ENCODE measurements at regions not wholly inside any gene's neighbourhood (a gene's known extent, or its start where the extent isn't known, plus 50 kb on each side); places are given as distances from the start of the nearest gene placed in this dataset.
"Not testable (repeated sequence)": the region's sequence is repeated elsewhere in the genome, so short reads cannot be mapped to it uniquely, and the experiment has no call there.

DNA sequence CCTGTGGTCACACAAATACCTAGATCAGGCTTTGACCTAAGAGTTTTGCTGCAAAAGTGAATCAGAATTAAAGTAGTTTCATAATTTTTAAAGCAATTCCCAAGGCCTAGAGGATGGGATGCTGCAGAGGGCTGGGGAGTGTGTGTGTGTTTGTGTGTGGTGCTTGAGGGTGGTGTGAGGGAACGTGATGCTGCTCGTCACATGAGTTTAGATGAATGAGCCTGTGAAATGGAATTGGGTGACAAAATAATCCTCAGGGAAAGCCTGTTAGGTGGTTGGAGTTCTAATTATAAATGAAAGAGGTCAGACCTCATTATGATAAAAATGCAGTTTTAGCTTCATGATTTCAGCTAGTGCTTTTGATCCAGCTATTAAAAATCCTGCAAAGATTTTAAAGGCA, 87.5 kb upstream of the TMEM170B start:
- DNase-seq = no peak

DNA sequence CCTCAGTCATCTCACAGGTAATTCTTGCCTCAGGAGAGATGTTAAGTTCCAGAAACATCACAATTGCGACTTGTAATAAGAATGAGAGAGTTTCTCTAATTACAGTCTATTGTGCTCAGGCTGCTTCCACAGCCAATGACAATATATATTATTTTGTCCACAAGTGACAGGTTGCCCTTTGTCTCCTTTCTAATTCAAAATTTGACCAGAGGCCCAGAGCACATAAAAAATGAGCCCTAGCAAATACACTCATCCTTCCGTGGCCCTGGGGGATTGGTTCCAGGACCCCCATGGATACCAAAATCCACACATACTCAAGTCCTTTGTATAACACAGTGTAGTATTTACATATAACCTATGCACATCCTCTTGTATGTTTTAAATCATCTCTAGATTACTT, 88.1 kb upstream of the TMEM170B start:
- DNase-seq = no peak

DNA sequence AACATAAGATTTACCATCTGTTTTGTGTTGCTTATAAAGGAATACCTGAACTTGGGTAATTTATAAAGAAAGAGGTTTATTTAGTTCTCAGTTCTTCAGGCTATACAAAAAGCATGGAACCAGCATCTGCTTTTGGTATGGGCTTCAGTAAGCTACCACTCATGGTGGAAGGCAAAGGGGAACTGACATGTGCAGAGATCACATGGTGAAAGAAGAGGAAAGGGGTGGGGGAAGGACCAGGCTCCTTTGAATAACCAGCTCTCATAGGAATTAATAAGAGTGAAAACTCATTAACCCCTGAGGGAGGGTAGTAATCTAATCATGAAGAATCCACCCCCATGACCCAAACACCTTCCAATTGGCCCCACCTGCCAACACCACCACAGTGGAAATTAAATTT, 89.5 kb upstream of the TMEM170B start:
- DNase-seq = no peak

DNA sequence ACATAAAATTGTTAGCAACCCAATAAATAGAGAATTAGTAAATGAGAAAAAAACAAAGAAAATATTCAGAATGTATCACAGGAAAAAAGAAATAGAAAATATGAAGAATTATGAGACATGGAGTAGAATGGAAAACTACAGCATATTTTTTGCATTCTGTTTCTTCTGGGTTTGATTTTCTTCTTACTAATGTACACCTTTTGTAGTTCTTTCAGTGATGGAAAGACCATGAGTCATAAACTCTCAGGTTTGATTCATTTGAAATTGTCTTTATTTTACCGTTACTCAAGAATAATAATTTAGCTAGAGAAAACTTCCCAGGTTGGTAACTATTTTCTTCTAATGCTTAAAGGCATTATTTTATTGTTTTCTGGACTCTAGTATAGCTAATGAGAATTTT, 90.3 kb upstream of the TMEM170B start:
- DNase-seq = no peak

DNA sequence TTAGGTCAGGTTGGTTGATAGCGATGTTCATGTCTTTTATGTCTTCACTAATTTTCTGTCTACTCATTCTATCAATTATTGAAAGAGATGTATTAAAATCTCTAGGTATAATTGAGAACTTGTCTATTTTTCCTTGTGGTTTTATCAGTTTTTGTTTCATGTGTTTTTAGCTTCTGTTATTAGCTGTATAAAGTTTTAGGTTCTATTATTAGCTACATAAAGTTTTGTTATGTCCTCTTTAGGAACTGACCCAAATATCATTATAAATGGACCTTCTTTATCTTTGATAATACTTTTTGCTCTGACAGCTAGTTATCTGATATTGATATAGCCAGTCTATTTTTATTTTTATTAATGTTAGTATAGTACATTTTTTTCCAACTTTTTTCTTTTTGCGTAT, 92.4 kb upstream of the TMEM170B start:
- DNase-seq = no peak

DNA sequence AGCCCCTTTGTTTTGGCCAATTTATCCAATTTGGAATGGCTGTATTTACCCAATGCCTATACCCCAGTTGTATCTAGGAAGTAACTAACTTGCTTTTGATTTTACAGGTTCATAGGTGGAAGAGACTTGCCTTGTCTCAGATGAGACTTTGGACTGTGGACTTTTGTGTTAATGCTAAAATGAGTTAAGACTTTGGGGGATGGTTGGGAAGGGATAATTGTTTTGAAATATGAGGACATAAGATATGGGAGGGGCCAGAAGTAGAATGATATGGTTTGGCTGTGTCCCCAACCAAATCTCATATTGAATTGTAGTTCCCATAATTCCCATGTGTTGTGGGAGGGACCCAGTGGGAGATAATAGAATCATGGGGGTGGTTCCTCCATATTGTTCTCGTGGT, 94.4 kb upstream of the TMEM170B start:
- not testable (repeated sequence) for DNase-seq

DNA sequence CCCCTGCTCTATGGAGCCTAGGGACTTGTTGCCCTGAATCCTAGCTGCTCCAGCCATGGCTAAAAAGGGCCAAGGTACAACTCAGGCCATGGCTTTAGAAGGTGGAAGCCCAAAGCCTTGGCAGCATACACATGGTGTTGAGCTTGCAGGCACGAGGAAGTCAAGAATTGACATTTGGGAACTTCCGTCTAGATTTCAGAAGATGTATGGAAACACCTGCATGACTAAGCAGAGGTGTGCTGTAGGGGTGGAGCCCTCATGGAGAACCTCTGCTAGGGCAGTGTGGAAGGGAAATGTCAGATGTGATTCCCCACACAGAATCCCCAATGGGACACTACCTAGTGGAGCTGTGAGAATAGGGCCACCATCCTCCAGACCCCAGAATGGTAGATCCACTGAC, 95.1 kb upstream of the TMEM170B start:
- DNase-seq = no peak

DNA sequence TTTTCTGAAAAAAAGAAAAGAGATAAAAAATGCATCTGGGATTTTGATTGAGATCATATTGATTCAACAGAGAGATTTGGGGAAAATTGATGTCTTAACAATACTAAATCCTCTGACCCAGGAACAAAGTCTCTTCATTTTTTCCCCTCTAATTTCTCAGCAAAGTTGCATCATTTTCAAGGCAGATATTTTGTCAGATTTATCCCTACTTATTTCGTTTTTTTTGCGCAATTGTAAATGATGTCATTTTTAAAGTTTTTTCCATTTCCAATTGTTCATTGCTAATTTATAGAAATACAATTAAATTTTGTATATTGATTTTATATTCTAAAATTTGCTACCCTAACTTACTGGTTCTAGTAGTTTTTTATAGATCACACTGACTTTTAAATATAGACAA, 97.7 kb upstream of the TMEM170B start:
- DNase-seq = no peak

DNA sequence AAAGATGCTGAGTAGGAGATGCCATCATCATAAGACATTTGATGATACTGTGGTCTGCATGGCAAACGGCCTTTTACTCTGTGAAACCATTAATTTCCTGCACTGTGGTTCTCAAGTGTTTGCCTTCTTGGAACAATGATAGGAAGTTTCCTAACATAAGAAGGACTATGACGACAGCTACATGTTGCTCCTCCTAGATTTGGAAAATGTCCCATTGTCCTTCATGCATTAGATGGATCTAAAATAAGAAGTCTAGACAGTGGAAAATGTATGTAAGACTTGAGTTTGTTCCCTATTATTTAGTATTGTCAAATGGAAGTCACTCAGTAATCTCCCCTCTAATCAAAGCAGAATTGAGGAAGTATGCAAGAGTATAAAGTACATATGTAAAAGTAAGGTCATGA, 98.5 kb upstream of the TMEM170B start:
- no peak for DNase-seq

DNA sequence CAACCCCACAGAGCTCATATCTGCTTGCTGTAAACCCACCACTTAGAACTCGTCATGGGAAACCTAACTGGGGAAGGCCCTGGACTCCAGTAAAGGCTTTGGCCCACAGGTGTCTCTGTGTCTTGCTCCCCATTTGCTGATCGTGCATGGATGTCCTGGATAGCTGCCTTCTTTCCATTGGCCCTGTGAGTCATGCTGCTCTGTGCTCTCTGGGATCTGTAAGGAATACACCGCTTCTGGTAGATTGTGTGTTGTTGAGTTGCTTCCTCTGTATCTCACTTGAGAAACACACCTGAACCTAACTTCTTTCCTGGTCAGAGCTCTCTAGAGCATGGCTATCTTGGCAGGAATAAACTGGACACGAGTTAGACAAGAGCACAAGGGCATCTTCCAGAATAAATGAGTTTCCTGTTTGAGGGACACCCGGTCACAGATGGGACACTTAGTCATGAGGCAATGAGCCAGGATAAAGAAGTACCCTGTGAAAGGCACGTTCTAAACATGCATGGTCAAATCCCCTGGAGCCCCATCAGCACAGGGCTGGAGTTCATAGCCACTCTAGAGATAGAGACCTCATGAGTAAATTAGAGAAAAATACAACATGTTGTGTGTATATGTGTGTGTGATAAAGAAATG, 99.6 kb upstream of the TMEM170B start:
- DNase-seq = no peak

DNA sequence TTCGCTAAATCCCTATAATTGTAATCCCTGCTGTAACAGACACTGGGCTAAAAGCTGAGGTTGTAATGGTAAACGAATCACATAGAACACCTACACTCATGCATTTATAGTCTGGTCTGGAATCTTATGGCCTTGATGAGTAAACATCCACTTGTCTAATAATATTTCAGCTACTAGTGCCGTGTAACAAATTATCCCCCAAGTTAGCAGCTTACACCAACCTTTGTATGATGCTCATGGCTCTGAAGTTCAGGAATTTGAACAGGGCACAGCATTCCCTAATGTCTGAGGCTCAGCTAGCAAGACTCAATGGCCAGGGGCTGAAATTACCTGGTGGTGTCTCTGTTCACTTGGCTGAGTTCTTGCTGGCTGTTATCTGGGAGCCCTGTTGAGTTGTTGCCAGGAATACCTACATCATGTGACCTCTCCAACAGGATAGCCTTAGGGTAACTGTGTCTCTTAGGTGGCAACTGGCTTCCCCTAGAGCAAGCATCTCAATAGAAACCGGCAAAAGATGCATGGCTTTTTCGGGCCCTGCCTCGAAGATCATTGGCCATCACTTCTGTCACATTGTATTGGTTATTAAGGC, 100.9 kb upstream of the TMEM170B start:
- DNase-seq = no peak

DNA sequence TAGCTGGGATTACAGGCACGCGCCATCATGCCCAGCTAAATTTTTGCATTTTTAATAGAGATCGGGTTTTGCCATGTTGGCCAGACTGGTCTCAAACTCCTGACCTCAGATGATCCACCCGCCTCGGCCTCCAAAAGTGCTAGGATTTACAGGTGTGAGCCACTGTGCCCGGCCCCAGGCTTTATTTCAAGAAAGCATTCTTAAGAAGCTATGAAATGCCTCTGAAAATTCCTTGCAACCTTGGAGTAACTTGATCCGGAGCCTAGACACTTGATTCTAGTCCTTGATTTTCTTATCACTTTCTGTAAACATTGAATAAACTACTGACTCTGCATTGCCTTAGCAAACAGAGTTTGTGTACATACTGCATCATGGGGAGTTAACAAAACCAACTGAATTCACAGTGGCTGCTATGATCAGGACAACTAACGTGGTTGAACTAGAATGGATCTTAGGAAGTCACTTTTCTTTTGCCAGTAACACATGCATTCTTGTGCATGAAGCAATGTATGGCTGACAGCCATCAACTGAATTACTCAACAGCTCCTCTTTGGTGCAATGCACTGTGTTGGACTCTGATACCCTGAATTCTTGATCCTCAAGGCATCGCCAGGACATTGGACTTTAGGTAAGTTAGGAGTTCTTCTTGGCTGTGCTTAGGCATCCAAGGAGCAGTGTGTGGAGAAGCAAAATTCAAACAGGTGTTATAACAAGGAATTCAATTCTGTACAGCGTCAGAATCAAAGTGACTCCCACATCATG, 102.8 kb upstream of the TMEM170B start:
- DNase-seq = no peak

DNA sequence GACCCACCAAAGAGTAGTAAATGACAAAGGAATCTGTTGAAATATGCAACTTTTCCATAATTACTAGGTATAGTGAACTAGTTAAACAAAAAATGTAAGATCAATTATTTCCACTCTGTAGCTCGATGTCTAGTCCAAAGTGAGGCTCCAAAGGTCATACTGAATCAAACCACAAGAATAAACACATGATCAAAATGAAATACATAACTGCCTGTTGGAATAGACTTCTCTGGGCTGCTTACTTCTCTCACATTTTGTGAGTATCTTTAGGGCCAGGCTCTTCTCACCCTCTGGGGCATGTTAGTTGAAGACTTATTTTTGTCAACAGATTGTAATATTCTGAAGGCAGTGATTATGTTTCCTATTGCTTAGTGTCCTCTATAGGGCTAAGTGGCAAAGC, 103.7 kb upstream of the TMEM170B start:
- DNase-seq = no peak

DNA sequence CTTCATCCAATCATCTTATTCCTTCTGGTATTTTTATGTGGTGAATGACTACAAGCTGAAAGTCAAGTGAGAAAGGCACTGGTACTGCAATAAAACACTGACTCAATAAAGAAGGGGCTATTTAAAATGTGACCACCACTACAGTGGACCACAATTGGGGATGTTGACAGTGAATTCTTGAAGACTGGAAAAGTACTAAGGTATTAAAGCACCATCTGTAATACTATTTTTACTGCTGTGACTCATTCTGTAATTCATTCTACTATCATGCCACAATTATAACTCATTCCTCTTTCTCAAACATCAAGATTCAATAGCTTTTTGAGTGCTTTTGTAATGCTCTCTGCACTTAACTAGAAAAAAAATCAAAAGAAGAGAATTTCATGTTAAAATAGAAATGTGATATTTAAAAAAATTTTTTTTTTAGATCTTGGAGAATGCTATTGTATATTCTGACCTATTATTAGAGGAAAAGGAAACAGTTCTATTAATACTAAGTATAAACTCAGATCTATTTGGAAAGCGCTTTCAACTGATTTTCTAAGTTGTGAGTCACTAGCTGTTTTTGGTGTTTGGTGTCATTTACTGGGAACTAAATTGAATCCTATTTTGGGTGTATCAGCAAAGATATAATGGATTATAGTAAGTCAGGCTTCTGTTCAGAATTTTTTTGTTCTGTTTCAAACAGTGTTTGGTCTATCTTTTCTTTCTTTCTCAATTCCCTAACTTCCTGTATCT, 104.7 kb upstream of the TMEM170B start:
- DNase-seq = no peak

DNA sequence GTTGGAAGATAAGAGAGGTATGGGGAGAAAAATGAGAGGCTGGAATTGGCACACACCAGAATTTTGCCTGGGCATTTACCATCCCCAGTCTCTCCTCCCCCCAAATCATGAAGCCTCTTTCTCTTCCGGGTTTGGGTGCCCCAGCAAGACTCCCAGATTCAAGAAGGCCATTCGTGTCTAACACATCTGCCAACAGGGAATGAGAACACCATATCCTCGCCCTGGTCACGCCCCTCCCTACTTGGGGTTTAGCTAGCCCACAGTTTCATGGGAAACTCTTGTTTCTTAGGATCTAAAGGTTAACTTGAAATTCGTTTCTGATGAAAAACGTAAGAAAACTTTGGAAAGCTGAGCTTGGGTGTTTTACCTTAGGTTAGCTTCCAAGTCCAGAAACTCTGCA, 105.5 kb upstream of the TMEM170B start:
- DNase-seq = no peak

DNA sequence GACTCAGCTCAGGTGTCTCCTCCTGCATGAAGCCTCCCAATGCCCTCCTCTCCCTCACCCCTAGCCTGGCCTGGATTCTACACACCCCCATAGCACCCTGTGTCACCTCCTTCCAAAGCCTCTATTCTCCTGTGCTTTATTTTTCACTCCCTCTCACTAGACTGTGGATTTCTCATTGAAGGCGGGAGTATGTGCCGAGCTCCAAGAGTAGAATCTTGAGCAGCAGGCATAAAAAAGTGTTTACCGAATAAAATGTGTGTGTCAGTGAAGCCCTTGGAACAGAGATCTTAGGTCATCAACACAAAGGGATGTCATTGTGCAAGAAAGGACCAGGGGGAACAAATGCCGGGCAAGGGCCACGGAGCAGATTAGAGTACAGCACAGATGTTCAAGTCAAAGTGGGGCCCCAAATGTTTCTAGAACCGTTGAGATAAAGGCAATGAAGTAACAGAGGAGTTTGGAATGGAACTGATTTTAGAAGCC, 106.1 kb upstream of the TMEM170B start:
- DNase-seq = no peak

DNA sequence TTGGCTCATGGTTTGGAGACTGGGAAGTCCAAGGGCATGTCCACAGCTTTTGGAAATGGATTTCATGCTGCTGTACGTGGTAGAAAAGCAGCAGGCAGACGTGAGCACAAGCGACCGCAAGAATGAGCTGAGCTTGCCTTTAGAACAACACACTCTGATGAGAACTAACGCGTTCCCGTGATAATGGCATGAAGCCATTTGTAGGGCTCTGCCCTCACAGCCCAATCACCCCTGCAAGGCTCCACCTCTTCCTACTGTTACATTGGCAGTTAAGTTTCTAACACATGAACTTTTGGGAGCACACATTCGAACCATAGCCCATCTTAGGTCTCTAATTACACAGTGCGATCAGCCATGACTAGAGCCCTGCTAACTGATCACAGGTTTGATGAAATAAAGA, 107.5 kb upstream of the TMEM170B start:
- no peak for DNase-seq

DNA sequence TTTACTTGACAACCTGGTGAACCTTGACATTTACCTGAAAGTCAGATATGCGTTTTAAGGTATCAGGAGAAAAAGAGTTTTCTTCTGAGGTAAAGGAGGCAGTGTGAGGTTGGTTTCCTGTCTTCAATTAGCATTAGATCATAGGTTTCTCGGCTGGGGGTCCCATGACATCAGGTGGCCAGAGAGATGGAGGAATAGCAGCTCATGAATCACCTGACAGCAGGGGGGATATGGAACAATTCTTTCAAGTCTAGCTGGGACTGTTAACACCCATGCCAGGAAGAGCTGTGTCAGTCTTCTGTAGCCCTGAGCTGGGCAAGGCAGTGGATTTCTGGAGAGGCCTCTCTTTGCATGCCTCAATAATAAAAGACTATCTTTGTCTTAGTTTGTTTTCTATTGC, 108.0 kb upstream of the TMEM170B start:
- no peak for DNase-seq

DNA sequence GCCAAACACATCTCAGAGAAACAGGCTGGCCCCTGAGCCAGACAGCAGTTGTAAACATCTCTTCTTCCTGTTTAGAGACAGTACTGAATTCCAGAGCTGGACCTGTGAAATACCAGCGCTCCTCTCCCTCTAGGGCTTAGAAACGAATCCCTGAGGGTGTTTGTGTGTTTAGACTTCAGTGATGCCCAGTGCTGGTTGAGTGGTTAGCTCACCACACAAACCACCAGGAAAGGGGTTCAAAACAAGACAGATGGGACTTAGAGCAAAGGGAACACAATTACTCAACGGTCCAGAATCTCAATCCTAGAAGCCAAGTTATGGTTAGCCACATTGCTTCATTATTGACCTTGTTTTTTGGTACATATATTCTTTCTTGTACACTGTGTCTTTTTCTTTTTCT, 108.7 kb upstream of the TMEM170B start:
- no peak for DNase-seq

DNA sequence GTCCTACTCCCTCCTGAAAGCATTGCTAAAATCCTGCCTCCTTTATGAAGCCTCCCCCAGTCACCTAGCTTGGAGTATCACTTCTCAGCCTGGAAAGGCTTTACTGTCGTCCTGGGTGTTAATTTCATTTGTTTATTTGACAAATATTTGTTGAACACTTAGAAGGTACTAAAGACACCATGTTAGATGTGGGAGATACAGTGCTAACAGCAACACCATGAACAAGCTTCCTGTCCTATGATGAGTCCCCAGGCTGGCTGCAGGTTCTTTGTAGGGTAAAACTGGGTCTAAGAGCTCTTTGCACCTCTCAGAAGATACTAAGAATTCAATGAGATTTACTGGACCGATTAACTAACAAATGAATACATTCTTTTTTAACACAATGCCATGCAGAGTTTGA, 109.2 kb upstream of the TMEM170B start:
- DNase-seq = no peak

DNA sequence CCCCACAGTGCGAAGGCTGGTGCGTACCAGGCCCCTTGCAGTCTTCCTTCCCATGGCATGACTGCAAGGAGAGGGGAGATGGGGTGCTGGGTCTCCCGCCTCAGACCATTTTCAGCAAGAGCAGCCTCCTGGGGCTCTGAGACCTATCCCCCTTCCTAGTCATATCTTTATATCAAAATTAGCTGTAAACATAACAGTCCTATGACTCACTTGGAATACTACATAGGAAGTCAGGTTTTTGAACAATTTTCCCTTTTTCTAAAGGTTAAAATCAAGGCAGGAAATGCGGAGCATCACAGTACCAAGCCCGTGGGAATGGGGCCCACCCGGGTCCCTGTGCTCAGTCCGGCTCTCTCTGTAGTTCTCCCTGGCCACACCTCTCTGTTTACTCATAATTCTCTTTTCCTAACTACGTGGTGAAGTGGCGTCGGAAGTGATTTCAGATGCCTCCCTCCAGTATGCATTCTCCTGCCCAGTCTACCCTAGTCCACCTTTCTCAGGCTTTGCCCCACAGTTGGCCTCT, 109.8 kb upstream of the TMEM170B start:
- no peak for DNase-seq

DNA sequence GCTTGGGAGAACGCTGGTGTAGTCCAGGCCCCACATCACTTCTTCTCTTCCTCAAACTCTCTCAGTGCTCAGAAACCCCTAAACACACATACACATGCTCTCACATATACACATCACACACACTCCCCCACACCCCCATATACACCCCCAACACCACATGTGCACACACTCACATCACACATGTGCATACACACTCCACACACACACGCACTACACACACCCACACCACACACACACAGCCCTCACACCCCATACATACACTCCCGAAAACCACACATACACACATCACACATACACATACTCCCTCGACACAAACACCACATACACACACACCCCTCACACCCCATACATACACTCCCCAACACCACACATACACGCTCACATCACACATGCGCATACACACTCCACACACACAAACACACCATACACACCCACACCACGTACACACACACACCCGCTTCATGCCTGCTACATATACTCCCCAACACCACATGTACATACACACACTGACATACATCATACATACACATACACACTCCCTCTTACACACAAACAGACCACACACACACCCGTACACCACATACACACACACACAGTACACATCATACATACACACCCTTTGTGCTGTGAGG, 110.3 kb upstream of the TMEM170B start:
- no peak for DNase-seq

DNA sequence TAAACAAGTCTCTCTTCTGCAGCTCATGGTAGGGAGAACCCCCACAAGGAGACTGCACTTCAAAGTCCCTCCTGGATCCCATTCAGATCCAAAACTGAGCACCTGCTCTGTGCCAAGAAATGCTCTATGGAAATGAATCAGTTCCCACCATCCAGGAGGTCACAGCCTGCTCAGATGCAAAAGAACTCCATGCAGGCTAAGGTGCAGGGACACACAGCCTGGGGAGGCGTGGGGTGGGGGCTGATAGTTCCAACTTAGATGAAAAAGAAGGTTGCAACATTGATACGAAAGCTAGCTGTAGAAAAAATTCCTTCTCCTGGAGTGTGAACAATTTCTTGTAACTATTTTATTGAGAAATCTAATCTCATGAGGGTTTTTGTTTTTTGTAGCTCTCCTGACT, 111.0 kb upstream of the TMEM170B start:
- no peak for DNase-seq

Data from SHP77 (cell line).